ENCODE measurements at regions not wholly inside any gene's neighbourhood (a gene's known extent, or its start where the extent isn't known, plus 50 kb on each side); places are given as distances from the start of the nearest gene placed in this dataset.

GRCh38 chr13:85255978-85256377 lies 543.2 kb downstream of the SLITRK6 start:
- Histone ChIP-seq H3K4me1 (no peaks in the 10 kb centered on the region), H3K9me3 (no peaks in the 10 kb centered on the region), H3K27ac (no peak overlapping the region), H3K27me3 (no peaks in the 10 kb centered on the region), H3K36me3 (no peaks in the 10 kb centered on the region), H3K4me3 (no peak overlapping the region)
- WGBS, 2 donors (ENCODE audit: low coverage in 1 of 2), result 67 to 82% methylated on average over 2 of the region's 2 CpGs
- TF ChIP-seq POLR2AphosphoS5 (IDR thresholded peaks at IDR 0.05), result no peak
- no peak for TF ChIP-seq POLR2A (IDR thresholded peaks at IDR 0.05)
- no peak for TF ChIP-seq EP300 (IDR thresholded peaks at IDR 0.05; ENCODE audit: low read depth)
- no peak for TF ChIP-seq CTCF (IDR thresholded peaks at IDR 0.05)
- intact Hi-C loops (cut with DNase I; ENCODE audit: low total_unique reads) (no loop called here), in situ Hi-C loops (cut with MboI; ENCODE audit: low pct_ligation_motif_present in 1 of 4, low pct_unique_long_range_greater_than_20kb in 1 of 4, low sequenced_read_pairs in 3 of 4) (no loop called here)
- DNase-seq, result no peak

- Histone ChIP-seq H3K27ac (no peak overlapping the region), H3K4me1 (no peaks in the 10 kb centered on the region), H3K4me3 (no peak overlapping the region), H3K27me3 (no peaks in the 10 kb centered on the region), H3K9me3 (no peaks in the 10 kb centered on the region), H3K36me3 (no peaks in the 10 kb centered on the region)
- DNase-seq, result no peak
- TF ChIP-seq POLR2AphosphoS5 (IDR thresholded peaks at IDR 0.05) (no peak), EP300 (IDR thresholded peaks at IDR 0.05; ENCODE audit: low read depth) (no peak), POLR2A (IDR thresholded peaks at IDR 0.05) (no peak), CTCF (IDR thresholded peaks at IDR 0.05) (no peak)
- 68 to 72% methylated on average over 2 to 6 of the region's 6 CpGs for WGBS, 2 donors (ENCODE audit: low coverage in 1 of 2)
- in situ Hi-C loops (cut with MboI; ENCODE audit: low pct_ligation_motif_present in 1 of 4, low pct_unique_long_range_greater_than_20kb in 1 of 4, low sequenced_read_pairs in 3 of 4), result no loop called here
- intact Hi-C loops (cut with DNase I; ENCODE audit: low total_unique reads), result no loop called here
Measured at GRCh38 chr13:85254641-85255040, 544.6 kb downstream of the SLITRK6 start.

DNA sequence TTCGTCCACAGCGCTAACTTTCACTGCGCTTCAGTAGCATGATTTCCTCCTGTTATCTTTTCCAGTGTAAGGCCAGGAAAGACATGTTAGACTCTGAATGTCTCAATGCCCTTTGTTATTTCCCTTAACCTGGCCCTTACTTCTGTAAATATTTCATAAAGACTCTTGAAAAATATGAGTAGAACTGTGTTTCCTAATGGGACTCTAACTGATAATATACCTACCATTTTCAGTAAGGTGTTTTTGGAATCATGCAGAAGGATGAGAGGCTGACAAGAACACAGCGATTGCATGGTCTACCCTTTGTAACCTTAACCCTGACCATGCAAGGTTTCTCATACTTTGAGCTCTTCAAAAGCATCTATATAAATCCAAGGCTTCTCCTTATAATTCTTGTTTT lies 550.1 kb downstream of the SLITRK6 start:
- Histone ChIP-seq H3K36me3 (no peaks in the 10 kb centered on the region), H3K9me3 (no peaks in the 10 kb centered on the region), H3K27ac (no peak overlapping the region), H3K4me3 (no peak overlapping the region), H3K4me1 (no peaks in the 10 kb centered on the region), H3K27me3 (no peaks in the 10 kb centered on the region)
- in situ Hi-C loops (cut with MboI; ENCODE audit: low pct_ligation_motif_present in 1 of 4, low pct_unique_long_range_greater_than_20kb in 1 of 4, low sequenced_read_pairs in 3 of 4) (no loop called here), intact Hi-C loops (cut with DNase I; ENCODE audit: low total_unique reads) (no loop called here)
- no peak for DNase-seq
- 92 to 94% methylated on average over 4 of the region's 4 CpGs for WGBS, 2 donors (ENCODE audit: low coverage in 1 of 2)
- no peak for TF ChIP-seq POLR2A (IDR thresholded peaks at IDR 0.05)
- TF ChIP-seq EP300 (IDR thresholded peaks at IDR 0.05; ENCODE audit: low read depth), result no peak
- TF ChIP-seq POLR2AphosphoS5 (IDR thresholded peaks at IDR 0.05), result no peak
- TF ChIP-seq CTCF (IDR thresholded peaks at IDR 0.05), result no peak

- H3K4me1 ChIP-seq, result no peaks in the 10 kb centered on the region
- H3K27ac ChIP-seq, result no peak overlapping the region
- in situ Hi-C loops (cut with MboI; ENCODE audit: low pct_ligation_motif_present in 1 of 4, low pct_unique_long_range_greater_than_20kb in 1 of 4, low sequenced_read_pairs in 3 of 4) (no loop called here), intact Hi-C loops (cut with DNase I; ENCODE audit: low total_unique reads) (no loop called here)
- H3K27me3 ChIP-seq, result no peaks in the 10 kb centered on the region
- WGBS, 2 donors (ENCODE audit: low coverage in 1 of 2), result 58 to 84% methylated on average over 1 to 3 of the region's 3 CpGs
- no peaks in the 10 kb centered on the region for H3K9me3 ChIP-seq
- no peak overlapping the region for H3K4me3 ChIP-seq
- TF ChIP-seq EP300 (IDR thresholded peaks at IDR 0.05; ENCODE audit: low read depth), result no peak
- no peak for TF ChIP-seq POLR2A (IDR thresholded peaks at IDR 0.05)
- TF ChIP-seq POLR2AphosphoS5 (IDR thresholded peaks at IDR 0.05), result no peak
- TF ChIP-seq CTCF (IDR thresholded peaks at IDR 0.05), result no peak
- no peaks in the 10 kb centered on the region for H3K36me3 ChIP-seq
- DNase-seq, result no peak
Measured at GRCh38 chr13:85247780-85248179, 551.4 kb downstream of the SLITRK6 start.
